Memory B cell (primary cell): ENCODE measurements at regions not wholly inside any gene's neighbourhood (a gene's known extent, or its start where the extent isn't known, plus 50 kb on each side); places are given as distances from the start of the nearest gene placed in this dataset.

Experiments
- ATAC-seq: fragments of 150-1000 bp; cut with Tn5 transposase; 2 replicates; pipeline ENCODE4 v1.10.0; 2021; ENCODE audit warnings: low read depth, mild to moderate bottlenecking, moderate library complexity
- DNase-seq, 2 donors: peaks; one replicate each; pipeline ENCODE4 v3.0.0; 2022; ENCODE audit warnings: low spot score in 2 of 2
- H3K27ac Mint-ChIP-seq: one replicate; pipeline ENCODE4 v1.8.0; 2022; ENCODE audit warnings: mild to moderate bottlenecking, moderate library complexity, mixed read lengths
- H3K27me3 Mint-ChIP-seq: one replicate; pipeline ENCODE4 v1.8.0; 2022; ENCODE audit warnings: mixed read lengths
- H3K36me3 Mint-ChIP-seq: one replicate; pipeline ENCODE4 v1.8.0; 2022; ENCODE audit warnings: mild to moderate bottlenecking, mixed read lengths
- H3K4me1 Mint-ChIP-seq: one replicate; pipeline ENCODE4 v1.8.0; 2022; ENCODE audit warnings: mixed read lengths
- H3K4me3 Mint-ChIP-seq: one replicate; pipeline ENCODE4 v1.8.0; 2022; ENCODE audit warnings: mild to moderate bottlenecking, moderate library complexity, mixed read lengths
- H3K9me3 Mint-ChIP-seq: one replicate; pipeline ENCODE4 v1.8.0; 2022; ENCODE audit warnings: mixed read lengths

- H3K4me3 Mint-ChIP-seq, result no peak overlapping the region
- no peak overlapping the region for H3K27ac Mint-ChIP-seq
- DNase-seq (no peak), ATAC-seq (no peak)
- H3K36me3 Mint-ChIP-seq, result no peaks in the 10 kb centered on the region
- H3K9me3 Mint-ChIP-seq, result no peaks in the 10 kb centered on the region
- no peaks in the 10 kb centered on the region for H3K4me1 Mint-ChIP-seq
- H3K27me3 Mint-ChIP-seq, result peaks cover 1% of the 10 kb centered on the region
Observed at GRCh38 chr4:110837896-110838450, 215.1 kb upstream of the PITX2 start.

- Mint-ChIP-seq H3K9me3 (no peaks in the 10 kb centered on the region), H3K27me3 (peaks cover 1% of the 10 kb centered on the region), H3K4me1 (no peaks in the 10 kb centered on the region), H3K27ac (no peak overlapping the region), H3K36me3 (no peaks in the 10 kb centered on the region), H3K4me3 (no peak overlapping the region)
- DNase-seq (no peak), ATAC-seq (no peak)
Observed at GRCh38 chr4:110840221-110840654, 217.4 kb upstream of the PITX2 start.

DNA sequence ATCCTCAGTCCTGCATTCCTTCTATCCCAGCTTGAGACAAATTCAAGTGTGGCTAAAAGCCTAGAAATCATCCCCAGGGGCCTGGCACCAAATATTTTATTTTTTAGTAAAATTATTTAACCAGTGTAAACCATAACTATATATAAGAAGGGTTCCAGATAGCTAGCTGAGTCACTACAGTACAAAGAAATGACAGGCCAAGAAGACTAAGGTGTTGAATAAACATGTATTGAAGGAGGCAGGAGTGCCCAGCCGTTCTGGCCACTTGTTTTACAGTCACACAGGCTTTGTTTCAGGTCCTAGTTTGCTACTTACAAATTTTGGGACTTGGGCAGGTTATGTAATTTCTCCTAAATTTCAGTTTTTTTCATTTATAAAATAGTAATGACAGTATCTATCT is 225.9 kb upstream of the PITX2 start:
- DNase-seq, result no peak
- Mint-ChIP-seq H3K4me3 (no peak overlapping the region), H3K4me1 (no peaks in the 10 kb centered on the region), H3K36me3 (no peaks in the 10 kb centered on the region), H3K9me3 (no peaks in the 10 kb centered on the region), H3K27me3 (peaks cover 1% of the 10 kb centered on the region), H3K27ac (no peak overlapping the region)
- no peak for ATAC-seq

- Mint-ChIP-seq H3K4me3 (no peak overlapping the region), H3K9me3 (no peaks in the 10 kb centered on the region), H3K27ac (no peak overlapping the region), H3K4me1 (no peaks in the 10 kb centered on the region), H3K36me3 (no peaks in the 10 kb centered on the region), H3K27me3 (peaks cover 1% of the 10 kb centered on the region)
- no peak for ATAC-seq
- DNase-seq, result no peak
Observed at GRCh38 chr4:110849461-110849860, 226.6 kb upstream of the PITX2 start.

DNA sequence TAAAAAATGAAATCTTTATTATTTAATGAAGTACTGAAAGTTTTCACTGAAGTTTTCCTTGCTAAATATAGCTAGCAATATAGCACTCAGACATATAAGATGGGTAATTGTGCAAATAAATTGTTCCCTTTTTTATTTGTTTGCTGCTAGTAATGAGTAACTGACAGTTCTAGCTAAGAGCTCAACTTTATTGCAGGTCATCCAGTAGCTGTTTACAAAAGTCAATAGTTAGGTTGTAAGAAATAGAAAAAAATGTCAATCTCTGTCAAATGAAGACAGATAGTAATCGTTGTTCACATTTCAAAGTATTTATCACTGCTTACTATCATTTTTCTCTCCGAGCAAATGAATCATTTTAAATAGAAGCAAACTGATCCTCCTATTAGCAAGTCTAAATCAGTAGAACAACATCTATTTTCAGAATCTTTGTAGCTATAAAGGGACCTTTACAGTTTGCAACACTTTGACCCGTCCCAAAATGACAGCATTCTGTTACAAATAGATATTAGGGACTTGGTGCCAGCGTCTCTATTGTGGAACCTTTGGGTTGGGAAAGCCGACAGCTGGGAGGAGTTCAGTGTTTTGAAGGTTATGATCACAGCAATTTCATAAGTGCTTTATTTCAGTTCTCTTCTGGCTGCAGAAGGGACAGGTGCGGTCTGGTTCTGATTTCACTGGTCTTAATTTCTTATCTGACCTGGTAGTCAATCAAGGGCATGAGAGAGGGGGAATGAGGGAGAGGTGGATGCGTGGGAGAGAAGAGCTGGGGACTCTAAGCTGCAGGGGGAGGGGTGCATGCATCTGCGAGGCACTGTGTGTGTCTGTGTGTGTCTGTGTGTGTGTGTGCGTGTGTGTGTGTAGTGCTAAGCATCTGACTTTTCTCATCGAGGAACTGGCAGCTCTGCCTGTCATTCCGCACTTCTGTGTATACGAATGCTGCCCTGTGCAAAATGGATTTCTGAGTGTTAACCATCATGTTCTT is 227.9 kb upstream of the PITX2 start:
- Mint-ChIP-seq H3K4me1 (no peaks in the 10 kb centered on the region), H3K9me3 (no peaks in the 10 kb centered on the region), H3K27me3 (peaks cover 1% of the 10 kb centered on the region), H3K36me3 (no peaks in the 10 kb centered on the region), H3K27ac (no peak overlapping the region), H3K4me3 (no peak overlapping the region)
- ATAC-seq (no peak), DNase-seq (no peak)

GRCh38 chr4:110851989-110852388 is 229.1 kb upstream of the PITX2 start:
- DNase-seq (no peak), ATAC-seq (no peak)
- peaks cover 1% of the 10 kb centered on the region for H3K27me3 Mint-ChIP-seq
- H3K4me1 Mint-ChIP-seq, result no peaks in the 10 kb centered on the region
- H3K4me3 Mint-ChIP-seq, result no peak overlapping the region
- no peaks in the 10 kb centered on the region for H3K36me3 Mint-ChIP-seq
- H3K9me3 Mint-ChIP-seq, result peaks cover 1% of the 10 kb centered on the region
- no peak overlapping the region for H3K27ac Mint-ChIP-seq

- no peak for DNase-seq
- Mint-ChIP-seq H3K9me3 (peaks cover 1% of the 10 kb centered on the region), H3K36me3 (no peaks in the 10 kb centered on the region), H3K4me3 (no peak overlapping the region), H3K27ac (no peak overlapping the region), H3K27me3 (peaks cover 1% of the 10 kb centered on the region), H3K4me1 (no peaks in the 10 kb centered on the region)
- no peak for ATAC-seq
Observed at GRCh38 chr4:110852793-110853192, 229.9 kb upstream of the PITX2 start.

DNA sequence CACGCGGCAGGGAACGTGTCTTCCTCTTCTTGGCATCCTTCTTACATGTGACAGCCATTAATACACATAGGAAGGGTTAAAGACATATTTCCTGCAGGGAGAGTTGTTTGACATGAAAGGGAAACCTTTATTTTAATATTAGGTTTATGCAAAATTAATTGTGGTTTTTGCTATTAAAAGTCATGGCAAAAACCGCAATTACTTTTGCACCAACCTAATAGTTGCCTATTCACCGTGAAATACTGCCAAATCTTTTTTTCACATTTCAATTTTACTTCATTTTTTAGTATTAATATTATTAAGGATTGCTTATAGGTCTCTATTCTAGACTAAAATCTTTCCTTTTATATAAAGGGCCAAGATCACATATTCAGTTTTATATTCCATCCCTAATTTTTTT is 230.4 kb upstream of the PITX2 start:
- ATAC-seq (no peak), DNase-seq (no peak)
- Mint-ChIP-seq H3K27me3 (peaks cover 1% of the 10 kb centered on the region), H3K4me1 (no peaks in the 10 kb centered on the region), H3K4me3 (no peak overlapping the region), H3K36me3 (no peaks in the 10 kb centered on the region), H3K27ac (no peak overlapping the region), H3K9me3 (peaks cover 1% of the 10 kb centered on the region)

DNA sequence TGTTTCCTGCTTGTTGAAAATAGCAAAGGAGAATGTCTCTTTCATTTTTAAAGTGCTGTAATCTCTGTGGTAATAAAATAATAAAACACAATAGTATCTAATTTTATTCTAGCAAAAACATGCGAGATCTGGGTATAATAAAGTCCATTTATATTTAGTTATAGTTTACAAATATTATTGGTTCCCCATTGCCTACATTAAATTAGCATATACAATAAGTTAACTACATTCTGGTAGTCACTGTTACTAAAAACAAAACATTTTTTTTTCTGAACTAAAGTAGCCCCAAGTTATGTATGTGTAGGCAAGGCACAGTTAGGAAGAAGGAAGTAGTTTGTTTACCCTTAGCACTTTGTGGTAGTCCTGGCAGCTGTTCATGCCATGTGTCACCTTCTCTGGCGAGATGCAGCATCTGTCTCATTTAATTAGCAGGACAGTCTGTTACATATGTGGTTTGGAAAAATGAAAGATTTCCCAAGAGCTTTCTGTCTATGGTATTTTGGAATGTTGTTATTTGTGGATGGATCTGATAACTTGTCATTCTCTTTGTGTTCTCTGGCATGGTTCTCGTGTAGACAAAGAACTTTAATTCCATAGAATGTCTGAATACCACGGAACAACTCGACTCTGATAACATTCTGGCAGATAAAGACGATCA is 231.3 kb upstream of the PITX2 start:
- no peak overlapping the region for H3K4me3 Mint-ChIP-seq
- DNase-seq, result no peak
- no peaks in the 10 kb centered on the region for H3K4me1 Mint-ChIP-seq
- peaks cover 1% of the 10 kb centered on the region for H3K9me3 Mint-ChIP-seq
- ATAC-seq, result no peak
- H3K27me3 Mint-ChIP-seq, result peaks cover 1% of the 10 kb centered on the region
- no peaks in the 10 kb centered on the region for H3K36me3 Mint-ChIP-seq
- H3K27ac Mint-ChIP-seq, result no peak overlapping the region

GRCh38 chr4:110860125-110860524 is 237.2 kb upstream of the PITX2 start:
- Mint-ChIP-seq H3K27ac (no peak overlapping the region), H3K9me3 (peaks cover 1% of the 10 kb centered on the region), H3K4me3 (no peak overlapping the region), H3K4me1 (no peaks in the 10 kb centered on the region), H3K27me3 (no peaks in the 10 kb centered on the region), H3K36me3 (no peaks in the 10 kb centered on the region)
- DNase-seq, result no peak
- no peak for ATAC-seq

DNA sequence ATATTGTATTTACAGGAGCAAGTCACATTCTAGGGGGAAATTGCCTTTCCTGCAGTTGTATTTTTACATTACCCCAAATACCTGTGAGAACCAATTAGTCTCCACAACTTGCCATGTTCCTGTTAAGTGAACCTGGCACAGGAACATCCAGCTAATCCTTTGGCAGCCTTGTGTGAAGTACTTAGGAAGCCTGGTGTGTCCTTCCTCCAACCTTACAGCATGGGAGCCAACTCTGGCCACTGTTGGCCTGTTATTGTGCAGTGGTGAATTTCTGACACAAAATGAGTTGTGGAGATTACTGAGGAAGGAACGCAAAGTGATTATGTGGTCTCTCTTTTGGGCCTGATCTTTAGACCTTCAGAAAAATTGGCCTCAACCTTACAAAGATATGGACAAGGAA is 238.0 kb upstream of the PITX2 start:
- no peaks in the 10 kb centered on the region for H3K4me1 Mint-ChIP-seq
- H3K27ac Mint-ChIP-seq, result no peak overlapping the region
- no peaks in the 10 kb centered on the region for H3K36me3 Mint-ChIP-seq
- H3K27me3 Mint-ChIP-seq, result no peaks in the 10 kb centered on the region
- no peak for DNase-seq
- H3K4me3 Mint-ChIP-seq, result no peak overlapping the region
- no peak for ATAC-seq
- H3K9me3 Mint-ChIP-seq, result peaks cover 1% of the 10 kb centered on the region

GRCh38 chr4:110865611-110866259 is 242.9 kb upstream of the PITX2 start:
- Mint-ChIP-seq H3K4me3 (no peak overlapping the region), H3K27me3 (no peaks in the 10 kb centered on the region), H3K36me3 (no peaks in the 10 kb centered on the region), H3K4me1 (peaks cover 14% of the 10 kb centered on the region), H3K27ac (no peak overlapping the region), H3K9me3 (no peaks in the 10 kb centered on the region)
- ATAC-seq (no peak), DNase-seq (no peak)

DNA sequence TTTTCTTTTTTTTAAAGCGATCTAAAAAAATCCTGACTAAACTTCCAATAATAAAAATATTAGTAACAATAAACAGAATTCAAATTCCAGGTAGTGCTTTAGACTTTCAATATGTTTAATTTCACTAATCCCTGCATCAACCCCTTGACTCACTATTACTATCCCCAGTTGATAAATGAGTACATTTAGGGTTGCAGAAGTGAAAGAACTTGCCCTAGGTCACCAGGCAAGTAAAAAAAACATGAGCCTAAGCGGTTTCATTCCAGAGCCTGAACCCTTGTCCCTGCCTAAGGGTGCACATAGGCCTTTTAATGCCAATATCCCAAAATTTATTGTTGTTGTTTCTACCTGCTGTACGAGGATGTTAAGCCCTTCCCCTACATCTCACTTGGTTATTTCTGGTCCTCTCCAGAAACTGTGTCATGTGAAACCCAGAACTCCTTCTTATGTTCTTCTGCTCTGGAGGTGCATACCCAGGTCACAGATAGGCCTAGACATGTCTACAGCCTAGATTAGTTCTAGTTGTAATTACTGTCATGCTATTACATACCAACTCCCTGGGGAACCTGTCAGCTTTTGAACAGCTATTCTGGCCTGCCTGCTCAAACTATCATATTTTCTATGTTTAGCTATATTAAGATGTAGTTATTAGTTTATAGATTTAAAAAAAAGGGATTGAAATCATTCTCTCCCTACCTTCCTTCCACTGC is 244.5 kb upstream of the PITX2 start:
- no peak overlapping the region for H3K4me3 Mint-ChIP-seq
- H3K27ac Mint-ChIP-seq, result peak overlapping the region; percentile 76
- DNase-seq, result no peak
- H3K4me1 Mint-ChIP-seq, result peaks cover 14% of the 10 kb centered on the region
- no peaks in the 10 kb centered on the region for H3K36me3 Mint-ChIP-seq
- H3K9me3 Mint-ChIP-seq, result no peaks in the 10 kb centered on the region
- ATAC-seq, result no peak
- no peaks in the 10 kb centered on the region for H3K27me3 Mint-ChIP-seq
